Ishikawa (cell line): ENCODE measurements at regions not wholly inside any gene's neighbourhood (a gene's known extent, or its start where the extent isn't known, plus 50 kb on each side); places are given as distances from the start of the nearest gene placed in this dataset.

Experiments
- CEBPB ChIP-seq: IDR thresholded peaks from 2 replicates; pipeline ENCODE4 v1.6.1; 2012
- FOXM1 ChIP-seq: IDR thresholded peaks from 2 replicates; pipeline ENCODE4 v1.6.1; 2012; ENCODE audit warnings: low read depth, borderline replicate concordance
- YY1 ChIP-seq: IDR thresholded peaks from 2 replicates; pipeline ENCODE4 v1.6.1; 2012; ENCODE audit warnings: low read depth
- ZBTB7A ChIP-seq: IDR thresholded peaks from 2 replicates; pipeline ENCODE4 v1.6.1; 2012; ENCODE audit warnings: low read depth

- TF ChIP-seq CEBPB = no peak
- TF ChIP-seq FOXM1 = no peak
- TF ChIP-seq YY1 = no peak
- TF ChIP-seq ZBTB7A = no peak
Observed at GRCh38 chr5:145294331-145294730, 540.8 kb downstream of the PRELID2 start.
